NCI-H2081 treated with DMSO at 0.1 percent for 48 hours (cell line): ENCODE measurements at regions not wholly inside any gene's neighbourhood (a gene's known extent, or its start where the extent isn't known, plus 50 kb on each side); places are given as distances from the start of the nearest gene placed in this dataset.

Source experiments
- DNase-seq: peaks from one replicate; lab custom pipeline; 2025; lab: John Stamatoyannopoulos, UW

- no peak for DNase-seq
Observed at GRCh38 chr6:12422848-12423247, 132.7 kb downstream of the EDN1 start.

GRCh38 chr6:12423832-12424231, 133.7 kb downstream of the EDN1 start:
- DNase-seq, result no peak

GRCh38 chr6:12426121-12426520, 136.0 kb downstream of the EDN1 start:
- no peak for DNase-seq

DNA sequence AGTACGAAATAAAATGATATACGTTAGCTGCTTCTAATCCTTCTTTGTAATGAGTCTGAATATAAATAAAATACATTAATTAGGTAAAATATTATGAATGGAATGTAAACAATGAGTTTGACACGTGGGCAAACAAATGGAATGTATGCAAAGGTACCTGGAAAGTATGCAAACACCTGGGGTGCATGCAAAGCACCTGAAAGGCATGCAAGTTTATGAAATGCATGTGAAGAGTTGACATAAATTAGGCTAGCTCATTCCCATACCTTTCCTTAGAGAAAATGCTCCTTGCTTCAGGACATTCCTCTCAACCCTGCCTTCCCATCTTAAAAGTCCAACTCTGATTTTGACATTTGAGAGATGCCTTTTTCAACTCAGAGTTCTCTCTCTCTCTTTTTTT, 140.9 kb downstream of the EDN1 start:
- no peak for DNase-seq

DNA sequence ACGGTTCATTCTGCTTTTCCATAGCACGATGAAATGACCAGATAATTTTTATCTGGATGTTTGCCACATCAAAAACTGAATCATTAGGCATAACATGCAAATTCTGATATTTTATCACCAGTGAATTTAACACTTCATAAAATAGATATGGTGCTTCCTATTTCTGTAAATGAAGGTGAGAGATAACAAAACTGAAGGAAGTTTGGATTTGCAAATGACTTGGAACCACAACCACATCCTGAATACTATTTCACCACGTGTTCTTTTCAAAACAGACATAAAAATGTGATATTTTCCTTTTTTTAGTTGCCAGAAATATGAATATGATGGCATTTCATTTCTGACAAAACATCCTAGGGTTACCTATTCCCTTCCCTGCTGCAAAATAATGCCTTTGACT, 146.1 kb downstream of the EDN1 start:
- no peak for DNase-seq

DNA sequence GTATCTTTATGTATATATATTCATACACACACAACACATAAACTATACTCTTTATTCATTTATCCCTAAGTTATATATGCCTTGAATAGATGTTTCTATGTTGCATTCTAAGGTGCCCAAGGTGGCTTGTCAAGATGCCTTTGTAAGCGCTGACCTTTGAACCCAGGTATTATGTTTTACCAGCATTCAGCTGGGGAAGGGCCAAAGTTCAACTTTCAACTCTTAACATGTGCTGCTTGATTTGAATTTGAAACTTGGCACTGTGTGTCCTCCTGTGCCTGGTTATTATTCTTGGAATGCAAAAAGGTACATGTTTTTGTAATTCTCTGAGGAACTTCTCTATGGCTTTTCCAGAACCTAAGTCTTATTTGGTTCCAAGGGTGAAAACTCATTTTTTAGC, 146.5 kb downstream of the EDN1 start:
- DNase-seq, result no peak

- no peak for DNase-seq
Observed at GRCh38 chr6:12439296-12439695, 149.1 kb downstream of the EDN1 start.

DNA sequence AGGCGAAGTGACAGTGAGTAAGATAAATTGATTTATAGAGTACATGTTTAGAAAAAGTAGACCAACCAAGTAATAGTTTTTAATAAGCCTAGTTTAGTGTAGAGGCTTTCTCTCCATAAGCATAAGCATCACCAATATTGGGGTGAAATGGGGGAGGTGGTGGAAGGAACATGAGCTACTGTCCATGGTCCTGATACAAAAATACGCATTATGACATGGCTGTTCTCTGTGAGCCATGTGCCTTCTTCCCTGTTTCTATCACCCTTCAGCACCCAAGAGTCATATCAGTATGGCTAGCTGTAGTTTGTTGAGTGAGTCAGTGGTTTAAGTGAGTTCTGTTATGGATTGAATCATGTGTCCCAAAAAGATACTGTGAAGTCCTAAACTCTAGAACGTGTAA, 150.8 kb downstream of the EDN1 start:
- DNase-seq, result no peak

DNA sequence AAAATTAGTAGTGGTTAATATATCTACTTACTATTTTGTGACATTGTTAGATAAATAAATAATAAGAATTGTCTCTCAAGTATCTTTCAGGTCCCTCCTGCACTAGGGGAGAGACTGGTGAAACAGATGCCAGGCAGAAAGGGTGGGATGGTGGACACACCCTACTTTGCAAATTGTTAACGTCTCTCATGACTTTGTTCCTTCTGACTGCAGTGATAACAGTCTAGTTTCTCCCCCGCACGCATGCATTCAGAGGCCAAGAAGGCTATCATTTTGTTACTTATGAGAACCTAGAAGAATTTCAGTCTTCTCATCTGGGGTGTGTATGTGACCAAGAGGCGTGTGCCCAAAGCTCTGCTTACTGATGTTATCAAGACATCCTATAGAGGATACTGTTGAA, 152.3 kb downstream of the EDN1 start:
- DNase-seq, result no peak

GRCh38 chr6:12446394-12446793, 156.2 kb downstream of the EDN1 start:
- DNase-seq, result no peak

- DNase-seq, result no peak
Observed at GRCh38 chr6:12449447-12449846, 159.3 kb downstream of the EDN1 start.

DNA sequence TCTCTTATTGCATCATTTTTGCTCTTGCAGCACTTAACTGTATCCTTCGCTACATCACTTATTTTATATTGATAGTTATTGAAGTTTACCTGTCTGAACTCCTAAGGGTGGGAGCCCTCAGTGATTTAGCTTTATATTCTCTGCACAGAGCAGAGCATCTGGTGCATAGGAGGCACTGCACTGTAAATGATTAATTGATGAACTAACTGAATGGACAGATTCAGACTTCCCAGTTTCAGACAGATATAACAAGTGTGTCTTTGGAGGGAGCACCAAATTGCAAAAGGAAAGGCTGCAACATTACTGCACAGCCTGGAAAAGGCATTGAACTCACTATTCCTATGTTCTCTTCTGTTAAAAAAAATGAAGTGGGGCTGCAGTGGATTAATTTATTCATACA, 160.3 kb downstream of the EDN1 start:
- no peak for DNase-seq

DNA sequence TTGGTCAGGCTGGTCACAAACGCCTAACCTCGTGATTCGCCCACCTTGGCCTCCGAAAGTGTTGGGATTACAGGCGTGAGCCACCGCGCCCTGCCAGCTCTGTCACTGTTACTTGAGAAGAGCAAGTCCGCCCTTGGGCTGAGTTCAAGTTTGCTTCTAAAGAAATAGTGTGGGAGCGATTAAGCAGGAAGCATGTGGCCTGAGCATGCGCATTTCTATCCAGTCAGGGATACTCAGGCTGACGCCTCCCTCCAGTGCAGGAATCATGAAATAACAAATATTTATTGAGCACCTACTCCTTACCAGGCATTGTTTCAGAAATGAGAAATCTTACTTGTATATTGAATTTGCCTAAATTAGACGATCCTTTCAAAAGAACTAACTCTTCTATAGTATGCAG, 166.2 kb downstream of the EDN1 start:
- no peak for DNase-seq

- DNase-seq, result no peak
Observed at GRCh38 chr6:12457094-12457493, 166.9 kb downstream of the EDN1 start.

DNA sequence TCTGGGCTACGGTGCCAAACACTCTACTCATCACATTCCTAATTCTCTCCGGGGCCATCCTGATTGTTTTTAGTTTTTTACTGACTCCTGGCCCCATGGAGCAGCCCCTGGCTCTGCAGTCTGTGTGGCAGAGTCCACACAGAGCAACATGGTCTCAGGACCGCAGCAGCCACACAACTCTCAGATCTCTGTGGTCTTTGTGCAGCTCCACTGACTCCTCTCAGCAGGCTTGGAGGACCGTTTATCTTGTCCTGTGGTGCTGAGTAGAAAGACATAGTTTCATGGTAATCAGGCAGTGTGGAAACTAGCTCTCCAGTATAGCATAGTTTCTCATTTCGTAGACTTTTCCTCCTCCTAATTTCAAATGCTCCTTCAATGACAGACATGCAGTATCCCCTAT, 168.4 kb downstream of the EDN1 start:
- no peak for DNase-seq

DNA sequence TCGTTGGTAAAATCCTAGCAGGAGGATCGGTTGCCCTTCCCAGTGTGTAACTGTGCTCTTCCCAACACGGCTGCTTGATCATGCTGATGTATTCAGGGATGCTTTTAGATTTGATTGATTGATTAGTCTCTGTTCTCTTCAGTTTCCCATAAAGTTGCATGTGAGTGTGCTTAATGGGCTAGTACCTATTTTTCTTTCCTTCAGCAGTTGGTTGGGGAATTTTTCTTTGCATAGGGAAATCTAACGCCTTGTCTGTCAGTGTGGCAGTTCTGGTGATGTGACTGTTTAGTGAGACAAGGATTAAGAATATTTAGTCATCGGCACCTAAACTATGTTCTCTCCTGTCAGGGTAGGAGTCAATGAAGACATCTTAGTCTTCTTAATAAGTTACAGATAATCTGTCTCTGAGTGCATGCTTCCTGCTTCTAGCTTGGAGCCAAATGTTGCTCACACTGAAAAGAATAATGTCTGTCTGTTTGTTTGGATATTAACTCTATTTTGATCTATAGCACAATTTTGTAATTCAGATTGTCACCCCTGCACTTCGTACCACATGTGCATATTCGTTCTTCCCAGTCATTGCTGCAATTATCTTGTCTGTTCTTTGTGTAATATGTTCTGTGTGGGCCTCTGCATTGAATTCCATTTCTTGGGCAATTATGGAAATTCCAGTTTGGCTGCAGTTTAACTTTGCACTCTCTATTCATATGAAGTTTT, 169.9 kb downstream of the EDN1 start:
- DNase-seq, result no peak

DNA sequence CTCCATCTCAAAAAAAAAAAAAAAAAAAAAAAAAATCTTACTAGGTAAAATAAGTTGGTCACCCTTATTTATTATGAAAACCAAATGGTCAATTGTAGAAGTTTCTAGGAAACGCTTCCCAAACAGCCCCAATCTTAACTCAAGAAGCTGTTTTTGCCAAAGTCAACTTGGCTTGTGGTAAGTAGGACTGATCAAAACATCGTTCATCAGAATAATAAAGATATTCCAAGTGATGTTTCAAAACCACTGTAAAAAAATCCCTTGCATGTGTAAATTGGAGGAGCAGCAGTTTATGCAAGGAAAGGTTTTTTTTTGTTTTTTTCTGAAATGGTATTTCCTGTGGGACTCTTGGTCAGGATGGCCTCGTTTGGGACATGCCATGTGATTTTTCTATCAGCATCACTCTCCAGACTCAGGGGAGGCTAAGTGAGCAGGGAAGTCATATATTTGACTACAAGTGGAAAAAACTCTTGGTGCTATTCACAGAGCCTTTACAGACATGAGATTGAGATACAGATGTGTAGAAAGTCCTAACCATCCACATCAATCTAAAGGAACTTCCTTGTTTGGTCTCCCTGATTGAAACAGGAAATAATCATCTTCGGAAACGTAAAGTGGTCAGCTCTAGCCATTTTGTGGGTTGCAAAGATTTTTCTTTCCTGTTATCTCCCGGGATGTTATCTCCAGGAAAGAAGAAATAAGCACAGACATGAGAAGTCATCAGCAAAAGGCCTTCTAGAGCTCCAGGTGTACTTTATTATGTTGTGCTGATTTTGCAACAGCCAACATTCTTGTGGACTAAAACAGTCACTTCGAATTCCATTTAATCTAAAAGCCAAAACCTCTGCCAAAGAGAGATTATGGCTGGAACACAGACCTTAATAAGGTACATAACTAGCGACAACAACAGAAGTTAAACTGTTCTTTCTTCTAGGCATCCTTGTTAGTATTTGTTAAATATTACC, 177.8 kb downstream of the EDN1 start:
- no peak for DNase-seq

GRCh38 chr6:12472601-12473038, 182.5 kb downstream of the EDN1 start:
- DNase-seq, result no peak

DNA sequence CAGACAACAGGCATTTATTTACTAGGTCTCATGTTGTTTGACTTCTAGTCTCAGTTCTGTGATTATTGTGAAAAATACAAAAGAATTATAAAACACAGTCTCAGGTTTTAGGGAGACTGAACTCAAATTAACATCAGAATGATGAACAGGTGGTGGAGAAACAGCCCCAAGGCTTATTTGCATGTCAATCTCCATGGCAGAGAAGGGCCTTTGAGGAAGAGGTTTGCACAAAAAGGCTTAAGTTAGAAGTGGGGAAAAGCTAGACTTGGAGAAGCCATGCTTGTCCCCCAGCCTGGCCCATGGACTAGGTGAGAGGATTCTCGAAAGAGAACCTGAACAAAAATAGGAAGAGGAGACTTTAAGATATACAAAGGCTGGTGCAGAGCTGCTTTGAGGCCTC, 183.3 kb downstream of the EDN1 start:
- no peak for DNase-seq

DNA sequence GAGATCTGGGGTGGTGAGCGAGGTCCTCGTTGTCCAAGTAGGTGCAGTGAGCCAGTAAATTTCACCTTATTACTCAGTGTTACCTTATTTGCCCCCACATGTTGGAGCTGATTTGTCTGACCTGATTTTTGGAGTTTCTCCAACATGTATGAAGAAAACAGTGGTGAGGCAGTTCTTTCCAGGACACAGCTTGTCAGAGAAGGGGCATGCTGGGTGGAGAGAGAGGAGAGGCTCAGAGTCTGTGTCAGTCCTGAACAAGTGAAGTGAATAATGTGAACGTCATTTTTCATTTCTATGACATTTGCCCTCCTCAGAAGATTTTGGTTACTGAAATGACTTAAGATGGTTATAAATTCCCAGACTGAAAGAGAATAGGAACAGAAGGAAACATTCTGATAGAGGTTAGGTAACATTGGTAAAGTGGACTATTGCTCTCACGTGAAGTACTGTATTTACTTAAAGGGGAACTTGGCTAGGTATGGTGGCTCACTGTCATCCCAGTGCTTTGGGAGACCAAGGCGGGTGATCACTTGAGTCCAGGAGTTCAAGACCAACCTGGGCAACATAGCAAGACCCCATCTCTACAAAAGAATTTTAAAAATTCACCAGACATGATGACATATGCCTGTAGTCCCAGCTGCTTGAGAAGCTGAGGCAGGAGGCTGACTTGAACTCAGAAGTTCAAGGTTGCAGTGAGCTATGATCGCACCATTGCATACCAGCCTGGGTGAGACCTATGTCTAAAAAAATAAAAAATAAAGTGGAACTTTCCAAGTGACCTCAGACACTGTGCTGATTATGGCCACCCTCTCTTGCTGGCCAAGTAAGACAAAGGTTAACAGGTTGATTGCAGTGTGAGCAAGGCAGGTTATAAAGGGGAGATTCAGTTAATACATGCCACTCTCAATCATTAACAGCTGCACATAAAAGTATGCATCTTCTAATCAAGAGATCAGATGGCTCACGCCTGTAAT, 184.3 kb downstream of the EDN1 start:
- DNase-seq, result no peak

DNA sequence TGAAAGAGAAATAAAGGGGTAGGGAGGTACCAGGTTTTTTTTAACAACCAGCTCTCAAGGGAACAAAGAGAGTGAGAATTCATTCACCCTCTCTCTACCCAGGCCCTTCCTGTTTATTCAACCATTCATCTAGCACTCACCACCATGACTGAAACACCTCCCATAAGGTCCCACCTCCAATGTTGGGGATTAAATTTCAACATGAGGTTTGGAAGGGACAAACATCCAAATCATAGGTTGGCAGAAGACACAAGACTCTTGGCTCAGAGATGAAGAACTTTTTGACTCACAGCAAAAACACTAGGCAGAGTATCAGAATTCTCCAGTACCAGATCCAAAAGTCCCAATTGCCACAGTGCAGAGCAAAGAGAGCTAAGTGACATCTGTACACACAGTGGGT, 186.3 kb downstream of the EDN1 start:
- DNase-seq, result no peak

- DNase-seq, result no peak
Observed at GRCh38 chr6:12477616-12478015, 187.5 kb downstream of the EDN1 start.
